ENCODE measurements at regions not wholly inside any gene's neighbourhood (a gene's known extent, or its start where the extent isn't known, plus 50 kb on each side); places are given as distances from the start of the nearest gene placed in this dataset.

DNA sequence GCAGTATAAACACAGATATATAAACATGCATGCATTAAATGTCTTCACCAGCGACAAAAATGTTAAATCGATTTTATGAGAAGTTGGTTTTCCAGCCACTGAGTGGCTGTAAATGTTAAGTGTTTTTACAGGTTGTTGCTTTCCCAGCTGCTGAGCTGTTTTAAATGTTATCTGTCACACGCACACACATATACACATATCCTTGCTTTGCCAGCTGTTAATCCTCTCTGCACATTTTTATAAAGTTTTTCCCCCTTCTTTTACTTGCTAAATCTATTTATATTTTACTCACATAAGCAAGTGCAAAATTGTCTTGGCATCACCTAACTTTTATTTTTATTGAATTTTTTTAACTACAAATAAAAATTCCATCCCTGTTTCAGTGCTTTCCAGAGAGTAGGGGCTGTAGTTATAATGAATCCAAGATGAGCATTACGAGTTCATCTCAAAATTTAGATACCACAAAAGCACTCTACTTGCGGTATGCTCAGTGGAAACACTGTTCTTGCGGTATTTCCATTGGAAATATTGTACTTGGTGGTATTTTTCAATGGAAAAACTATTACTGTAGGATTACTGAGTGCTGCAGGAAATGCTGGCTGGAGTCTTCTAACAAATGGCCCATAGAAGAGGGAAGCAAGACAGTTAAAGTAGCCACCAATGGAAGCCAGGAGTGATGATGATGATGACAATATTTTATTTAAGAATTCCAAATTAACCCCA lies 124.9 kb upstream of the KCNJ16 start:
- no peak for ATAC-seq (ENCODE audit: low FRiP score in 2 of 2)
- 82 to 83% methylated on average over 6 of the region's 6 CpGs for WGBS, 2 donors
- Histone ChIP-seq H3K4me1 (no peaks in the 10 kb centered on the region), H3K27ac (no peak overlapping the region), H3K36me3 (no peaks in the 10 kb centered on the region), H3K27me3 (no peaks in the 10 kb centered on the region), H3K4me3 (no peak overlapping the region), H3K9me3 (no peaks in the 10 kb centered on the region)
- no peak for DNase-seq
- TF ChIP-seq POLR2A (IDR thresholded peaks at IDR 0.05) (no peak), POLR2AphosphoS5 (IDR thresholded peaks at IDR 0.05) (no peak), EP300 (IDR thresholded peaks at IDR 0.05) (no peak)
- TF ChIP-seq, protein P1, sequence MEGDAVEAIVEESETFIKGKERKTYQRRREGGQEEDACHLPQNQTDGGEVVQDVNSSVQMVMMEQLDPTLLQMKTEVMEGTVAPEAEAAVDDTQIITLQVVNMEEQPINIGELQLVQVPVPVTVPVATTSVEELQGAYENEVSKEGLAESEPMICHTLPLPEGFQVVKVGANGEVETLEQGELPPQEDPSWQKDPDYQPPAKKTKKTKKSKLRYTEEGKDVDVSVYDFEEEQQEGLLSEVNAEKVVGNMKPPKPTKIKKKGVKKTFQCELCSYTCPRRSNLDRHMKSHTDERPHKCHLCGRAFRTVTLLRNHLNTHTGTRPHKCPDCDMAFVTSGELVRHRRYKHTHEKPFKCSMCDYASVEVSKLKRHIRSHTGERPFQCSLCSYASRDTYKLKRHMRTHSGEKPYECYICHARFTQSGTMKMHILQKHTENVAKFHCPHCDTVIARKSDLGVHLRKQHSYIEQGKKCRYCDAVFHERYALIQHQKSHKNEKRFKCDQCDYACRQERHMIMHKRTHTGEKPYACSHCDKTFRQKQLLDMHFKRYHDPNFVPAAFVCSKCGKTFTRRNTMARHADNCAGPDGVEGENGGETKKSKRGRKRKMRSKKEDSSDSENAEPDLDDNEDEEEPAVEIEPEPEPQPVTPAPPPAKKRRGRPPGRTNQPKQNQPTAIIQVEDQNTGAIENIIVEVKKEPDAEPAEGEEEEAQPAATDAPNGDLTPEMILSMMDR (IDR thresholded peaks at IDR 0.05): no peak

DNA sequence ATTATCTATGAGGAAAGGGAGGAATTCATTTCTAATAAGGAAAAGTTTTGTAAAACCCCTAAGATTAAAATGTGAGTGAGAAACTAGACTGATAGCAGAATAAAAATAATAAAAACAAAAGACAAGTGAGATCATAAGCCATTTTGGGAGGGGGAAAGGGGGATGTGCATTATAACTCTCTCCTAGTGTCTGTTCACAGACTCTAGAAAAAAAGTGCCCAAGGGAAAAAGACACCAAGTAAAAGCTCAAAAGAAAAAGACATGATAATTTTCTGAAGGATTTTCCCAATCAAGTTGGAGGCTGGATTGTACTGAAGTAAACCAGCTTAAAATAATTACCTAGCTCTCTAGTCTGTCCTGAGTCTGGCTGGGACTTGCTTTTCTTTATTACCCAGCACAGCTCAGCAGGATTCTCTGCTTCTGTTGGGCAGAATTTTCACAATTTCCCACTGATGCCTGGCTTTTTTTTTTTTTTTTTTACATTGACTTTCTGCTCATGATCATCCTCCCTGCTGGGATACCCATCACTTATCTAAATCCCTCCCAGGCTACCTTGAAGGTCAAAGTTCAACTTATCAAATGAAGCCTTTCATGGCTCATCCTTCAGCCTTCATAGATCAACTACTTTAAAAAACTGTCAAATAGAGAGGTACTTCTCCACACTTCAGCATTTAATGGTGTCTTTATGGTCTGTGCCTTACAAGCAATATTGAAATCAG lies 124.2 kb upstream of the KCNJ16 start:
- Histone ChIP-seq H3K27me3 (no peaks in the 10 kb centered on the region), H3K27ac (no peak overlapping the region), H3K36me3 (no peaks in the 10 kb centered on the region), H3K9me3 (no peaks in the 10 kb centered on the region), H3K4me1 (no peaks in the 10 kb centered on the region), H3K4me3 (no peak overlapping the region)
- DNase-seq: no peak
- TF ChIP-seq EP300 (IDR thresholded peaks at IDR 0.05): no peak
- TF ChIP-seq, protein P1 (IDR thresholded peaks at IDR 0.05): no peak
- TF ChIP-seq POLR2A (IDR thresholded peaks at IDR 0.05): no peak
- no peak for TF ChIP-seq POLR2AphosphoS5 (IDR thresholded peaks at IDR 0.05)
- ATAC-seq (ENCODE audit: low FRiP score in 2 of 2): no peak

DNA sequence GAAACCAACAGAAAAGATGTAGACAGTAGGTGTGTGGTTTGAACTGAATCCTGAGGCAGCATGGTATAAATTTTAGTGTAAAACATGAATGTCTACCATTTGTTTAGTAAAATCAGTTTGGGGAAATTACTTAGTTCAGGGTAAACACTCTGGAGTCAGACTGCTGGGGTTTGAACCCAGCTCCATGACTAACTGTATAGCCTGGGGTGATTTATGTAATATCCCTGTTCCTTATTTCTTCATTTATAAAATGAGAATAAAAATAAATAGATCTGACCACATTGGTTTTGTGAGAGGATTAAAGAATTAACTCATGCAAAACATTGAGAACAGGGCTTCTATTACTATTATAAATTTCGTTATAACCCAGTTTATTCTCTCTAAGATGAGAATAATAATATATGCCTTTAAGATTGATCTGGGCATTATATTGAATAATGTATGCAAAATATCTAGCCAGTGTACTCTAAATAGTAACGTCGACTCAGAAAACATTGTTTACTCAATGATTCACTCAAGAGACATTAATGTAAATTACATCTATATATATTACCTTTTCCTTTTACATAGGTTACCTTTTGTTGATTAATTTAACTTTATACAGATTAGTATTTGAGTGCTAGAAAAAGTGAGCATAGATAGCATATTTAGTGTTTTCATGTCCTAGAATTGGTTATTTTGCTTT lies 120.6 kb upstream of the KCNJ16 start:
- 73 to 77% methylated on average over 3 of the region's 3 CpGs for WGBS, 2 donors
- Histone ChIP-seq H3K27ac (no peak overlapping the region), H3K4me1 (no peaks in the 10 kb centered on the region), H3K36me3 (no peaks in the 10 kb centered on the region), H3K4me3 (no peak overlapping the region), H3K9me3 (no peaks in the 10 kb centered on the region), H3K27me3 (no peaks in the 10 kb centered on the region)
- no peak for ATAC-seq (ENCODE audit: low FRiP score in 2 of 2)
- no peak for DNase-seq
- TF ChIP-seq EP300 (IDR thresholded peaks at IDR 0.05) (no peak), POLR2A (IDR thresholded peaks at IDR 0.05) (no peak), POLR2AphosphoS5 (IDR thresholded peaks at IDR 0.05) (no peak)
- TF ChIP-seq, protein P1 (IDR thresholded peaks at IDR 0.05): no peak

DNA sequence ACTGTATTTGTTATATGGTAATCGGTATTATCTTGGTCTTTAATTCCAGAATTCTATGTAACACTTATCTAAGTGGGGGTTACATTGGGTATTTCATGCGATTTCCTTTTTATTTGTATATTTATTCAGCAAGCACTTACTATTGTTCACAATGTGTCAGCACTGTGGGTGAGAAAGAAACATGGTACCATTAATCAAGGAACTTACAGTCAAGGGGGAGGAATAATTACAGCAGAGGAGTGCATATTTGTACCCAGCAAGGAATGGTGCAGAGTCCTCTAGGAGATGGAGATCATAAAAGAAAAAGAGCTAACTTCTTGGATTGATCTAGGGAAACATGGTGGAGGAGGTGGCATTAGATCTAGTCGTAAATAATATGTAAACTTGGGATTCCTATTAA lies 117.0 kb upstream of the KCNJ16 start:
- H3K27ac ChIP-seq: no peak overlapping the region
- DNase-seq (no peak), ATAC-seq (ENCODE audit: low FRiP score in 2 of 2) (no peak)
- H3K36me3 ChIP-seq: no peaks in the 10 kb centered on the region
- H3K27me3 ChIP-seq: no peaks in the 10 kb centered on the region
- no peak overlapping the region for H3K4me3 ChIP-seq
- no peaks in the 10 kb centered on the region for H3K4me1 ChIP-seq
- TF ChIP-seq POLR2AphosphoS5 (IDR thresholded peaks at IDR 0.05) (no peak), EP300 (IDR thresholded peaks at IDR 0.05) (no peak), POLR2A (IDR thresholded peaks at IDR 0.05) (no peak)
- TF ChIP-seq, protein P1 (IDR thresholded peaks at IDR 0.05): no peak
- H3K9me3 ChIP-seq: no peaks in the 10 kb centered on the region
- WGBS, 2 donors: 79 to 81% methylated on average over 3 of the region's 3 CpGs

Measured in upper lobe of left lung (tissue), 6 donors.